Epithelial cell of esophagus (primary cell): ENCODE measurements at regions not wholly inside any gene's neighbourhood (a gene's known extent, or its start where the extent isn't known, plus 50 kb on each side); places are given as distances from the start of the nearest gene placed in this dataset.
A peak's percentile ranks its signal among the peaks of the same experiment; 100 is the strongest.

Experiments
- DNase-seq: peaks from one replicate; pipeline ENCODE4 v3.0.0; 2010; ENCODE audit warnings: low read depth
- H3K4me3 ChIP-seq: 2 replicates; pipeline ENCODE4 v1.5.1; 2011; ENCODE audit warnings: mild to moderate bottlenecking, low read length, control low read depth
- TF ChIP-seq, protein P1 (sequence below): IDR thresholded peaks from 2 replicates; pipeline ENCODE4 v1.5.1; 2011; ENCODE audit warnings: low read depth, mild to moderate bottlenecking, low read length, control low read depth, inconsistent platforms; ENCODE audit not compliant: insufficient read depth; ENCODE audit errors: missing control alignments

DNA sequence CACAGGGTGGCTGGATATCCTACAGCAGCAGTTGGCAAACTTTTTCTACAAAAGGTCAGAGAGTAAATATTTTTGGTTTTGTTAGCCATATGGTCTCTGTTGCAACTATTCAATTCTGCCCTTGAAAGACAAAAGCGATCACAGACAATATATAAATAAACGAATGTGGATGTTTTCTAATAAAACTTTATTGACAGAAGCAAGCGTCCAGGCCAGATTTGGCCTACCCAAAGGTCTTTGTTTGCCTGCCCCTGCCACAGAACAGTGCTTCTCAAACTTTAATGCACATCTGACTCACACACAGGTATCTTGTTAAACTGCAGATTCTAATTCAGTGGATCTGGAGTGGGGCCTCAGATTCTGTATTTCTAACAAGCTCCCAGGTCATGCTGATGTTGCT is 621.4 kb upstream of the DIPK2B start:
- TF ChIP-seq, protein P1, sequence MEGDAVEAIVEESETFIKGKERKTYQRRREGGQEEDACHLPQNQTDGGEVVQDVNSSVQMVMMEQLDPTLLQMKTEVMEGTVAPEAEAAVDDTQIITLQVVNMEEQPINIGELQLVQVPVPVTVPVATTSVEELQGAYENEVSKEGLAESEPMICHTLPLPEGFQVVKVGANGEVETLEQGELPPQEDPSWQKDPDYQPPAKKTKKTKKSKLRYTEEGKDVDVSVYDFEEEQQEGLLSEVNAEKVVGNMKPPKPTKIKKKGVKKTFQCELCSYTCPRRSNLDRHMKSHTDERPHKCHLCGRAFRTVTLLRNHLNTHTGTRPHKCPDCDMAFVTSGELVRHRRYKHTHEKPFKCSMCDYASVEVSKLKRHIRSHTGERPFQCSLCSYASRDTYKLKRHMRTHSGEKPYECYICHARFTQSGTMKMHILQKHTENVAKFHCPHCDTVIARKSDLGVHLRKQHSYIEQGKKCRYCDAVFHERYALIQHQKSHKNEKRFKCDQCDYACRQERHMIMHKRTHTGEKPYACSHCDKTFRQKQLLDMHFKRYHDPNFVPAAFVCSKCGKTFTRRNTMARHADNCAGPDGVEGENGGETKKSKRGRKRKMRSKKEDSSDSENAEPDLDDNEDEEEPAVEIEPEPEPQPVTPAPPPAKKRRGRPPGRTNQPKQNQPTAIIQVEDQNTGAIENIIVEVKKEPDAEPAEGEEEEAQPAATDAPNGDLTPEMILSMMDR = no peak
- H3K4me3 ChIP-seq = no peak overlapping the region
- DNase-seq = no peak

DNA sequence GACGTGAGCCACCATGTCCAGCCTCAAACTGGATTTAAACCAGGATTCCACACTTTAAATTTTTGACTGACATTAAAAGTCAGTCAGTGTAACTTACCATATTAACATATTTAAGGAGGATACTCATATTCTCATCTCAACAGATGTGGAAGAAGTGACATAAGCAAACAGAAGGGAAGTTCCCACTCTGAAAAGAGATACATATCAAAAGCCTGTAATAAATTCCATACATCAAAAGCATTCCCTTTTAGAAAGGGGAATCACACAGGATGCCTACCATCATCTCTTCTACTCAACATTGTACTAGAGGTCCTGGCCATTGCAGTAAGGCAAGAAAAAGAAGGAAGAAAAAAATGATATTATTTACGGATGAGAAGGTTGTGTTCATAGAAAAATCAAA is 618.2 kb upstream of the DIPK2B start:
- no peak for DNase-seq
- TF ChIP-seq, protein P1 = no peak
- no peak overlapping the region for H3K4me3 ChIP-seq

- no peak overlapping the region for H3K4me3 ChIP-seq
- TF ChIP-seq, protein P1 = no peak
- DNase-seq = no peak
Measured at GRCh38 chrX:45815441-45815840, 614.8 kb upstream of the DIPK2B start.

DNA sequence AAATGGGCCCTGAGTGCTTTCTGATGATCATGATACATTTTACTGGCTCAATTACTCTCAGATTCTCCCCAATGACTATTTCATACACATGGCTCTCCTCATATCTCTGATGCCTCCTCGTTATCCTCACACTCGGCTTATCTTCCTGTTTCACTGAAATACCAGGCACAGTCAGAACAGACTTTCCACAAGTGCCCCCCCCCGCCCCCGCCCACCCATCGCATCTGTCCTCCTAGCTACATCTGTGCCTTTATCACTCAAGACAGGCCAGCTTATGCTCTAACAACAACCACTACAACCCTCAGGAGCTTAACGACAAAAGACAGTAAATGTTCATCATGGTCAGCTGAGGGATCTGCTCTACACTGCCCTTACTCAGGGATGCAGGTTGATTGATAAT is 610.6 kb upstream of the DIPK2B start:
- TF ChIP-seq, protein P1 = no peak
- no peak overlapping the region for H3K4me3 ChIP-seq
- no peak for DNase-seq

DNA sequence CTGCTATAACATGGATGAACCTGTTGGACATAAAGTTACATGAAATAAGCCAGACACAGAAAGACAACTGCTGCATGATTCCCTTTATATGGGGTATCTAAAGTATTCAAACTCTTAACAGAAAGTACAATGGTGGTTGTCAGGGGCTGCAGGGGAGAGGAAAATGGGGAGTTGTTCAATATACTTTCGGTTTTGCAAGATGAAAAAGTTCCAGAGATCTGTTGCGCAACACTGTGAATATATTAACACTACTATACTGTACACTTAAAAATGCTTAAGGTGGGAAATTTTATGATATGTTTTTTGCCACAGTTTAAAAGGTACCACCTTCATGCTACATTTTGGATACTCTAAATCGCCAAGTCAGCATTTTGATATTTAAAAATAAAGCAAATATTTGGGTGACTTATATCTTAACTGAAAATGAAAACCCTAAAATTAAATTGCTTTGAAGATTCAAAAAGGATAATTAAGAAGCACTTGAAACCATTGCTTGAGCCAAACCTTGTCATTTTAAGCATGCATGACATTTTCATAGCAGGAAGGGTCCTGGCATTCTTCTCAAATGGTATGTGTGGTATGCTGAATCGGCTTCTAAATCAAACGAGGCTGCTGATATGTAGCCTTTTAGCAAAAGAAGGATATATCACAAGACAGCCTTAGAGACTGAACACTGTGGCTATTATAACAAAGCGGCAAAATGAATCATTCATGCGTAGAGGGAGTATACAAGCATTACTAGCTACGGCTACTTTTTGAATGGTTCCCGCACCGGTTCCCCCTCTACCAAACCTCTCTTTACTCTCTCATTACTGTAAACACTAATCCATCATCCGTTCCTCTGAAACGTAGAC is 607.1 kb upstream of the DIPK2B start:
- TF ChIP-seq, protein P1 = no peak
- peak overlapping the region; percentile 10 for H3K4me3 ChIP-seq
- peak; percentile 49 for DNase-seq

- H3K4me3 ChIP-seq = no peak overlapping the region
- TF ChIP-seq, protein P1 = no peak
- peak; percentile 46 for DNase-seq
Measured at GRCh38 chrX:45806410-45807121, 605.9 kb upstream of the DIPK2B start.
